ENCODE measurements at regions not wholly inside any gene's neighbourhood (a gene's known extent, or its start where the extent isn't known, plus 50 kb on each side); places are given as distances from the start of the nearest gene placed in this dataset.

- WGBS, 2 donors: 75 to 76% methylated on average over 2 of the region's 2 CpGs
- Histone ChIP-seq H3K4me1 (ENCODE audit: control insufficient read depth in 2 of 2, insufficient read depth in 2 of 2, low read length in 1 of 2) (no peaks in the 10 kb centered on the region), H3K9me3 (ENCODE audit: control insufficient read depth in 2 of 2, insufficient read depth in 1 of 2, low read depth in 1 of 2, low read length in 1 of 2) (peaks cover 0 to 2% of the 10 kb centered on the region in 2 donors), H3K27ac (ENCODE audit: low read depth in 2 of 2, low read length in 1 of 2) (no peak overlapping the region), H3K36me3 (ENCODE audit: control insufficient read depth in 2 of 2, insufficient read depth in 2 of 2, low read length in 1 of 2) (no peaks in the 10 kb centered on the region), H3K27me3 (ENCODE audit: control insufficient read depth in 1 of 2, insufficient read depth in 2 of 2, low read length in 2 of 2) (no peaks in the 10 kb centered on the region), H3K4me3 (ENCODE audit: low read depth in 1 of 2, low read length in 2 of 2) (no peak overlapping the region)
Measured at GRCh38 chr4:38359113-38359512, 304.9 kb upstream of the KLF3 start.

GRCh38 chr4:38360201-38360600 lies 303.8 kb upstream of the KLF3 start:
- Histone ChIP-seq H3K9me3 (ENCODE audit: control insufficient read depth in 2 of 2, insufficient read depth in 1 of 2, low read depth in 1 of 2, low read length in 1 of 2) (peaks cover 0 to under 1% of the 10 kb centered on the region in 2 donors), H3K4me3 (ENCODE audit: low read depth in 1 of 2, low read length in 2 of 2) (no peak overlapping the region), H3K27me3 (ENCODE audit: control insufficient read depth in 1 of 2, insufficient read depth in 2 of 2, low read length in 2 of 2) (no peaks in the 10 kb centered on the region), H3K4me1 (ENCODE audit: control insufficient read depth in 2 of 2, insufficient read depth in 2 of 2, low read length in 1 of 2) (no peaks in the 10 kb centered on the region), H3K36me3 (ENCODE audit: control insufficient read depth in 2 of 2, insufficient read depth in 2 of 2, low read length in 1 of 2) (no peaks in the 10 kb centered on the region), H3K27ac (ENCODE audit: low read depth in 2 of 2, low read length in 1 of 2) (peak overlapping the region in 1 of 2 donors; percentile 26)
- WGBS, 2 donors: 34 to 71% methylated on average over 1 of the region's 1 CpG

- no peaks in the 10 kb centered on the region for H3K36me3 ChIP-seq (ENCODE audit: control insufficient read depth in 2 of 2, insufficient read depth in 2 of 2, low read length in 1 of 2)
- H3K9me3 ChIP-seq (ENCODE audit: control insufficient read depth in 2 of 2, insufficient read depth in 1 of 2, low read depth in 1 of 2, low read length in 1 of 2): no peaks in the 10 kb centered on the region
- peaks cover 0 to 7% of the 10 kb centered on the region in 2 donors for H3K4me1 ChIP-seq (ENCODE audit: control insufficient read depth in 2 of 2, insufficient read depth in 2 of 2, low read length in 1 of 2)
- H3K27ac ChIP-seq (ENCODE audit: low read depth in 2 of 2, low read length in 1 of 2): no peak overlapping the region
- no peaks in the 10 kb centered on the region for H3K27me3 ChIP-seq (ENCODE audit: control insufficient read depth in 1 of 2, insufficient read depth in 2 of 2, low read length in 2 of 2)
- H3K4me3 ChIP-seq (ENCODE audit: low read depth in 1 of 2, low read length in 2 of 2): no peak overlapping the region
- WGBS, 2 donors: 68 to 85% methylated on average over 3 of the region's 3 CpGs
Measured at GRCh38 chr4:38364383-38364963, 299.5 kb upstream of the KLF3 start.

- Histone ChIP-seq H3K27ac (ENCODE audit: low read depth in 2 of 2, low read length in 1 of 2) (no peak overlapping the region), H3K4me3 (ENCODE audit: low read depth in 1 of 2, low read length in 2 of 2) (no peak overlapping the region), H3K9me3 (ENCODE audit: control insufficient read depth in 2 of 2, insufficient read depth in 1 of 2, low read depth in 1 of 2, low read length in 1 of 2) (no peaks in the 10 kb centered on the region), H3K4me1 (ENCODE audit: control insufficient read depth in 2 of 2, insufficient read depth in 2 of 2, low read length in 1 of 2) (peaks cover 0 to 7% of the 10 kb centered on the region in 2 donors), H3K36me3 (ENCODE audit: control insufficient read depth in 2 of 2, insufficient read depth in 2 of 2, low read length in 1 of 2) (no peaks in the 10 kb centered on the region), H3K27me3 (ENCODE audit: control insufficient read depth in 1 of 2, insufficient read depth in 2 of 2, low read length in 2 of 2) (no peaks in the 10 kb centered on the region)
- WGBS, 2 donors: 76 to 88% methylated on average over 1 of the region's 1 CpG
Measured at GRCh38 chr4:38365261-38365660, 298.7 kb upstream of the KLF3 start.

- Histone ChIP-seq H3K4me3 (ENCODE audit: low read depth in 1 of 2, low read length in 2 of 2) (no peak overlapping the region), H3K27me3 (ENCODE audit: control insufficient read depth in 1 of 2, insufficient read depth in 2 of 2, low read length in 2 of 2) (no peaks in the 10 kb centered on the region)
Measured at GRCh38 chr4:38365748-38366310, 298.2 kb upstream of the KLF3 start.

GRCh38 chr4:38366456-38366855 lies 297.5 kb upstream of the KLF3 start:
- Histone ChIP-seq H3K4me3 (ENCODE audit: low read depth in 1 of 2, low read length in 2 of 2) (no peak overlapping the region), H3K9me3 (ENCODE audit: control insufficient read depth in 2 of 2, insufficient read depth in 1 of 2, low read depth in 1 of 2, low read length in 1 of 2) (no peaks in the 10 kb centered on the region), H3K27me3 (ENCODE audit: control insufficient read depth in 1 of 2, insufficient read depth in 2 of 2, low read length in 2 of 2) (no peaks in the 10 kb centered on the region), H3K36me3 (ENCODE audit: control insufficient read depth in 2 of 2, insufficient read depth in 2 of 2, low read length in 1 of 2) (no peaks in the 10 kb centered on the region), H3K27ac (ENCODE audit: low read depth in 2 of 2, low read length in 1 of 2) (peak overlapping the region; percentile 20), H3K4me1 (ENCODE audit: control insufficient read depth in 2 of 2, insufficient read depth in 2 of 2, low read length in 1 of 2) (peaks cover 0 to 7% of the 10 kb centered on the region in 2 donors)

More at GRCh38 chr4:38365748-38366310, 298.2 kb upstream of the KLF3 start:
- Histone ChIP-seq H3K36me3 (ENCODE audit: control insufficient read depth in 2 of 2, insufficient read depth in 2 of 2, low read length in 1 of 2) (no peaks in the 10 kb centered on the region), H3K4me1 (ENCODE audit: control insufficient read depth in 2 of 2, insufficient read depth in 2 of 2, low read length in 1 of 2) (peaks cover 0 to 7% of the 10 kb centered on the region in 2 donors), H3K27ac (ENCODE audit: low read depth in 2 of 2, low read length in 1 of 2) (peak overlapping the region; percentile 20 to 29), H3K9me3 (ENCODE audit: control insufficient read depth in 2 of 2, insufficient read depth in 1 of 2, low read depth in 1 of 2, low read length in 1 of 2) (no peaks in the 10 kb centered on the region)
- 57 to 59% methylated on average over 8 of the region's 8 CpGs for WGBS, 2 donors

GRCh38 chr4:38366997-38367396 lies 297.0 kb upstream of the KLF3 start:
- Histone ChIP-seq H3K36me3 (ENCODE audit: control insufficient read depth in 2 of 2, insufficient read depth in 2 of 2, low read length in 1 of 2) (no peaks in the 10 kb centered on the region), H3K27me3 (ENCODE audit: control insufficient read depth in 1 of 2, insufficient read depth in 2 of 2, low read length in 2 of 2) (no peaks in the 10 kb centered on the region), H3K9me3 (ENCODE audit: control insufficient read depth in 2 of 2, insufficient read depth in 1 of 2, low read depth in 1 of 2, low read length in 1 of 2) (no peaks in the 10 kb centered on the region), H3K27ac (ENCODE audit: low read depth in 2 of 2, low read length in 1 of 2) (peak overlapping the region in 1 of 2 donors; percentile 22), H3K4me3 (ENCODE audit: low read depth in 1 of 2, low read length in 2 of 2) (no peak overlapping the region), H3K4me1 (ENCODE audit: control insufficient read depth in 2 of 2, insufficient read depth in 2 of 2, low read length in 1 of 2) (peaks cover 0 to 7% of the 10 kb centered on the region in 2 donors)

GRCh38 chr4:38367642-38368174 lies 296.3 kb upstream of the KLF3 start:
- peaks cover 0 to 7% of the 10 kb centered on the region in 2 donors for H3K4me1 ChIP-seq (ENCODE audit: control insufficient read depth in 2 of 2, insufficient read depth in 2 of 2, low read length in 1 of 2)
- no peaks in the 10 kb centered on the region for H3K9me3 ChIP-seq (ENCODE audit: control insufficient read depth in 2 of 2, insufficient read depth in 1 of 2, low read depth in 1 of 2, low read length in 1 of 2)
- no peak overlapping the region for H3K4me3 ChIP-seq (ENCODE audit: low read depth in 1 of 2, low read length in 2 of 2)
- 30 to 61% methylated on average over 4 of the region's 4 CpGs for WGBS, 2 donors
- no peak overlapping the region for H3K27ac ChIP-seq (ENCODE audit: low read depth in 2 of 2, low read length in 1 of 2)
- H3K27me3 ChIP-seq (ENCODE audit: control insufficient read depth in 1 of 2, insufficient read depth in 2 of 2, low read length in 2 of 2): no peaks in the 10 kb centered on the region
- no peaks in the 10 kb centered on the region for H3K36me3 ChIP-seq (ENCODE audit: control insufficient read depth in 2 of 2, insufficient read depth in 2 of 2, low read length in 1 of 2)

- Histone ChIP-seq H3K4me1 (ENCODE audit: control insufficient read depth in 2 of 2, insufficient read depth in 2 of 2, low read length in 1 of 2) (peaks cover 0 to 7% of the 10 kb centered on the region in 2 donors), H3K36me3 (ENCODE audit: control insufficient read depth in 2 of 2, insufficient read depth in 2 of 2, low read length in 1 of 2) (no peaks in the 10 kb centered on the region), H3K9me3 (ENCODE audit: control insufficient read depth in 2 of 2, insufficient read depth in 1 of 2, low read depth in 1 of 2, low read length in 1 of 2) (no peaks in the 10 kb centered on the region), H3K27me3 (ENCODE audit: control insufficient read depth in 1 of 2, insufficient read depth in 2 of 2, low read length in 2 of 2) (no peaks in the 10 kb centered on the region), H3K4me3 (ENCODE audit: low read depth in 1 of 2, low read length in 2 of 2) (no peak overlapping the region), H3K27ac (ENCODE audit: low read depth in 2 of 2, low read length in 1 of 2) (no peak overlapping the region)
- WGBS, 2 donors: 62 to 72% methylated on average over 2 of the region's 2 CpGs
Measured at GRCh38 chr4:38368613-38369012, 295.4 kb upstream of the KLF3 start.

GRCh38 chr4:38371391-38371851 lies 292.6 kb upstream of the KLF3 start:
- peaks cover 0 to 3% of the 10 kb centered on the region in 2 donors for H3K4me1 ChIP-seq (ENCODE audit: control insufficient read depth in 2 of 2, insufficient read depth in 2 of 2, low read length in 1 of 2)
- no peaks in the 10 kb centered on the region for H3K9me3 ChIP-seq (ENCODE audit: control insufficient read depth in 2 of 2, insufficient read depth in 1 of 2, low read depth in 1 of 2, low read length in 1 of 2)
- no peaks in the 10 kb centered on the region for H3K36me3 ChIP-seq (ENCODE audit: control insufficient read depth in 2 of 2, insufficient read depth in 2 of 2, low read length in 1 of 2)
- H3K27ac ChIP-seq (ENCODE audit: low read depth in 2 of 2, low read length in 1 of 2): no peak overlapping the region
- H3K4me3 ChIP-seq (ENCODE audit: low read depth in 1 of 2, low read length in 2 of 2): no peak overlapping the region
- no peaks in the 10 kb centered on the region for H3K27me3 ChIP-seq (ENCODE audit: control insufficient read depth in 1 of 2, insufficient read depth in 2 of 2, low read length in 2 of 2)

All from esophagus (tissue), 2 donors.